Gastroesophageal sphincter (tissue), 4 donors: ENCODE measurements at regions not wholly inside any gene's neighbourhood (a gene's known extent, or its start where the extent isn't known, plus 50 kb on each side); places are given as distances from the start of the nearest gene placed in this dataset.

ENCODE experiments used
- ATAC-seq: fragments of 150-250 bp; one replicate; pipeline ENCODE4 v1.9.1; 2016; ENCODE audit warnings: mild to moderate bottlenecking, moderate library complexity
- H3K27ac ChIP-seq, 4 donors: fragments of 200-600 bp; sonication (generic) in 3 of 4; 1 replicate in 3 of 4; 2 replicates in 1 of 4; pipeline ENCODE4 v1.5.1; 2016 to 2019
- H3K27me3 ChIP-seq: fragments of 200-600 bp; sonication (generic); one replicate; pipeline ENCODE4 v1.5.1; 2019
- H3K36me3 ChIP-seq, 2 donors: fragments of 200-600 bp; sonication (generic); one replicate each; pipeline ENCODE4 v1.5.1; 2019; ENCODE audit warnings: control low read depth in 1 of 2
- H3K4me1 ChIP-seq, 3 donors: fragments of 200-600 bp; sonication (generic); 1 replicate in 2 of 3; 2 replicates in 1 of 3; pipeline ENCODE4 v1.5.1; 2016 to 2019; ENCODE audit warnings: control low read depth in 2 of 3
- H3K4me3 ChIP-seq, 2 donors: fragments of 200-600 bp; sonication (generic); one replicate each; pipeline ENCODE4 v1.5.1; 2019; ENCODE audit warnings: mild to moderate bottlenecking in 1 of 2, moderate library complexity in 1 of 2
- H3K9me3 ChIP-seq, 3 donors: fragments of 200-600 bp; sonication (generic); one replicate each; pipeline ENCODE4 v1.5.1; 2017 to 2019; ENCODE audit warnings: control low read depth in 2 of 3
- CTCF ChIP-seq, 4 experiments: fragments of 200-600 bp in 2 of 4; fragments of 450-650 bp in 2 of 4; sonication (generic) in 1 of 4; IDR thresholded peaks; one replicate each; pipeline ENCODE4 v1.5.1; 2017 to 2019; ENCODE audit warnings: antibody characterized with exemption in 4 of 4, mild to moderate bottlenecking in 2 of 4, moderate library complexity in 2 of 4
- EP300 ChIP-seq: sonication (generic); formaldehyde crosslinking; IDR thresholded peaks from one replicate; pipeline ENCODE4 v1.6.1; 2017; ENCODE audit warnings: antibody characterized with exemption, mild to moderate bottlenecking
- POLR2A ChIP-seq, 2 donors: fragments of 450-650 bp; IDR thresholded peaks; one replicate each; pipeline ENCODE4 v1.6.1; 2017; ENCODE audit warnings: antibody characterized with exemption in 2 of 2, mild to moderate bottlenecking in 2 of 2, moderate library complexity in 1 of 2
- POLR2AphosphoS5 ChIP-seq: sonication (generic); formaldehyde crosslinking; IDR thresholded peaks from one replicate; pipeline ENCODE4 v1.6.1; 2017; ENCODE audit warnings: antibody characterized with exemption
- WGBS, 2 donors: methylation state at CpG; one replicate each; pipeline ENCODE4 v1.1.5; 2018; ENCODE audit warnings: low coverage in 1 of 2; 5-methylcytosine and 5-hydroxymethylcytosine counted together

- Histone ChIP-seq H3K4me3 (no peak overlapping the region), H3K9me3 (no peaks in the 10 kb centered on the region), H3K4me1 (no peaks in the 10 kb centered on the region), H3K27ac (no peak overlapping the region), H3K36me3 (no peaks in the 10 kb centered on the region), H3K27me3 (no peaks in the 10 kb centered on the region)
- ATAC-seq = no peak
- 53 to 55% methylated on average over 1 of the region's 1 CpG for WGBS, 2 donors
- TF ChIP-seq EP300 = no peak
- peak in 1 of 4 experiments; percentile 9 for TF ChIP-seq CTCF (IDR thresholded peaks at IDR 0.05)
- no peak for TF ChIP-seq POLR2AphosphoS5
These were observed 101.9 kb upstream of the KCNH8 start for GRCh38 chr3:19046440-19046839.

- Histone ChIP-seq H3K4me3 (no peak overlapping the region), H3K9me3 (no peaks in the 10 kb centered on the region), H3K4me1 (no peaks in the 10 kb centered on the region), H3K27me3 (no peaks in the 10 kb centered on the region), H3K36me3 (no peaks in the 10 kb centered on the region), H3K27ac (no peak overlapping the region)
- 28 to 49% methylated on average over 3 to 4 of the region's 4 CpGs for WGBS, 2 donors
- no peak for TF ChIP-seq EP300
- no peak for TF ChIP-seq POLR2A (IDR thresholded peaks at IDR 0.05)
- no peak for TF ChIP-seq POLR2AphosphoS5
- no peak for TF ChIP-seq CTCF (IDR thresholded peaks at IDR 0.05)
- no peak for ATAC-seq
These were observed 117.8 kb upstream of the KCNH8 start for GRCh38 chr3:19030522-19030839.

- WGBS, 2 donors = 82 to 93% methylated on average over 2 of the region's 2 CpGs
- Histone ChIP-seq H3K27ac (no peak overlapping the region), H3K36me3 (no peaks in the 10 kb centered on the region), H3K4me3 (no peak overlapping the region), H3K9me3 (no peaks in the 10 kb centered on the region), H3K27me3 (no peaks in the 10 kb centered on the region), H3K4me1 (no peaks in the 10 kb centered on the region)
- TF ChIP-seq CTCF (IDR thresholded peaks at IDR 0.05) = no peak
- no peak for ATAC-seq
These were observed 118.3 kb upstream of the KCNH8 start for GRCh38 chr3:19029837-19030521.

DNA sequence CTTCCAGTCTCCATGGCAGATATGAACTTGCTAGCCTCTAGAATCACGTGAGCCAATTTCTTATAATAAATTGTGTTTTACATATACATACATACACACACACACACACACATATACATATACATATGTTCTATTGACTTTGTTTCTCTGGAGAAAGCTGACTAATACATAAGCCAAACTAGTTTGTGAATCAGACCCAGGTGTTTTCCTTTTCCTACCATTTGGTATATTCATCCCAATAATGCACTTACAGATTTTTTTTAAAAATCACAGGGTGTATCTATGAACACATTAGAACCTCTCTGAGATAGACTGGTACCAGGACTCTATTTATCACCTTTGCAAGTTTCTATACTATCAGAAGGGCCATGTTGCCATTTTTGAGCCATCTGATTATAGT is 122.9 kb upstream of the KCNH8 start:
- H3K27ac ChIP-seq = no peak overlapping the region
- H3K36me3 ChIP-seq = no peaks in the 10 kb centered on the region
- ATAC-seq = no peak
- H3K9me3 ChIP-seq = no peaks in the 10 kb centered on the region
- H3K27me3 ChIP-seq = no peaks in the 10 kb centered on the region
- WGBS, 2 donors = 88 to 89% methylated on average over 1 of the region's 1 CpG
- H3K4me3 ChIP-seq = no peak overlapping the region
- TF ChIP-seq POLR2A (IDR thresholded peaks at IDR 0.05) (no peak), CTCF (IDR thresholded peaks at IDR 0.05) (no peak), POLR2AphosphoS5 (no peak), EP300 (no peak)
- H3K4me1 ChIP-seq = no peaks in the 10 kb centered on the region

GRCh38 chr3:19022546-19022945 is 125.8 kb upstream of the KCNH8 start:
- Histone ChIP-seq H3K4me3 (no peak overlapping the region), H3K27me3 (no peaks in the 10 kb centered on the region), H3K9me3 (no peaks in the 10 kb centered on the region), H3K27ac (no peak overlapping the region), H3K4me1 (no peaks in the 10 kb centered on the region), H3K36me3 (no peaks in the 10 kb centered on the region)
- TF ChIP-seq CTCF (IDR thresholded peaks at IDR 0.05) (no peak), POLR2A (IDR thresholded peaks at IDR 0.05) (no peak), POLR2AphosphoS5 (no peak), EP300 (no peak)
- no peak for ATAC-seq
- whole genome bisulfite sequencing, 2 donors = 76 to 94% methylated on average over 4 of the region's 4 CpGs
